ENCODE measurements at regions not wholly inside any gene's neighbourhood (a gene's known extent, or its start where the extent isn't known, plus 50 kb on each side); places are given as distances from the start of the nearest gene placed in this dataset.

DNA sequence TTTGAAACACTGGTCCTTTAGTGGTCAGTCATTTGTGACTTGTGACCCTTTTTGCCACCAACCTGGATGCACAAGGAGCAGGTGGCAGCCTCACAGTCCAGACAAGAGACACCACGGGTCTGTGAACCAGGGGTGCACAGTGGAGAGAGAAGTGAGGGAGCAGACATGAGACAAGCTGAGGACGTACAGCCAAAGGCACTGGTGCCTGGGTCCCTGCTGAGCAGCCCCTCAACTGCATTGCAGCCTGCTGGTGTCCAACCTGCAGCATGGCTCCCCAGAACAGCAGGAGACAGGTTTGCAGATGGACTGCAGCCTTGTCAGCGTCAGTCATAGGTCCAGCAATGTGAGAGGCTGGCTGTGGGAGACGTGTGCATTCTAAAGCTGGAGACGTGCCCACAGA is 124.2 kb upstream of the FSTL4 start:
- DNase-seq (ENCODE audit: low spot score) = no peak
- in situ Hi-C loops (cut with MboI; ENCODE audit: low pct_unique_long_range_greater_than_20kb, low sequenced_read_pairs, unreplicated experiment) = no loop called here
- TF ChIP-seq, protein P1, sequence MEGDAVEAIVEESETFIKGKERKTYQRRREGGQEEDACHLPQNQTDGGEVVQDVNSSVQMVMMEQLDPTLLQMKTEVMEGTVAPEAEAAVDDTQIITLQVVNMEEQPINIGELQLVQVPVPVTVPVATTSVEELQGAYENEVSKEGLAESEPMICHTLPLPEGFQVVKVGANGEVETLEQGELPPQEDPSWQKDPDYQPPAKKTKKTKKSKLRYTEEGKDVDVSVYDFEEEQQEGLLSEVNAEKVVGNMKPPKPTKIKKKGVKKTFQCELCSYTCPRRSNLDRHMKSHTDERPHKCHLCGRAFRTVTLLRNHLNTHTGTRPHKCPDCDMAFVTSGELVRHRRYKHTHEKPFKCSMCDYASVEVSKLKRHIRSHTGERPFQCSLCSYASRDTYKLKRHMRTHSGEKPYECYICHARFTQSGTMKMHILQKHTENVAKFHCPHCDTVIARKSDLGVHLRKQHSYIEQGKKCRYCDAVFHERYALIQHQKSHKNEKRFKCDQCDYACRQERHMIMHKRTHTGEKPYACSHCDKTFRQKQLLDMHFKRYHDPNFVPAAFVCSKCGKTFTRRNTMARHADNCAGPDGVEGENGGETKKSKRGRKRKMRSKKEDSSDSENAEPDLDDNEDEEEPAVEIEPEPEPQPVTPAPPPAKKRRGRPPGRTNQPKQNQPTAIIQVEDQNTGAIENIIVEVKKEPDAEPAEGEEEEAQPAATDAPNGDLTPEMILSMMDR (IDR thresholded peaks at IDR 0.05; ENCODE audit: extremely low read depth, insufficient read depth, missing control alignments) = no peak

DNA sequence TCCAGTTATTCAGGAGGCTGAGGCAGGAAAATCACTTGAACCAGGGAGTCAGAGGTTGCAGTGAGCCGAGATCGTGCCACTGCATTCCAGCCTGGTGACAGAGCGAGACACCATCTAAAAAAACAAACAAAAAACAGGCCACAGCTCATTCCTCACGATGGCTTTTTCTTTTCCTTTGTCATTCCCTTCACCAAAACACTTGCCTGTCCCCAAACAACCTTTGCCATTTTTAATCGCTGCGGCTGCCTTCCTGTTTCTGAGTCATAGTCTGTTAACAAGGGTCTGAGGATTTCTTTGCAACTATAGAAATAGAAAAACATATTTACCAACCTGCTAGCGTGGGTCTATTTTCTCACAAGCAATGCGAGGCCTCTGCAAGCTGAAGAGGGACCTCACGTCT is 123.0 kb upstream of the FSTL4 start:
- in situ Hi-C loops (cut with MboI; ENCODE audit: low pct_unique_long_range_greater_than_20kb, low sequenced_read_pairs, unreplicated experiment) = no loop called here
- TF ChIP-seq, protein P1 (IDR thresholded peaks at IDR 0.05; ENCODE audit: extremely low read depth, insufficient read depth, missing control alignments) = no peak
- DNase-seq (ENCODE audit: low spot score) = no peak

DNA sequence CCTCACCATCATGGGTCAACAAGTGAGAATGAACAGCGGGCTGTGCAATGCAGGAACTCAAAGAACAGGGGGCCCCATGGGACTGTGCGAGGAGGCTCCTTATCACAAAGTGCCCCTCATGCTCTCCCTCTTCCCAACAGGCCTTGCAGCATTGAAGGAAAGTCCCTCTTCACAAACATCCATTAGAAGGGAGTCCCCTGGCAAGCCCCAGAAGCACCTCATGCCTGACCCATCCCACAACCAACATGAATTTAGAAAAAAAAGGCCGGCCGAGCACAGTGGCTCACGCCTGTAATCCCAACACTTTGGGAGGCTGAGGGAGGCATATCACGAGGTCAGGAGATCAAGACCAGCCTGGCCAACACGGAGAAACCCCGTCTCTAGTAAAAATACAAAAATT is 122.6 kb upstream of the FSTL4 start:
- in situ Hi-C loops (cut with MboI; ENCODE audit: low pct_unique_long_range_greater_than_20kb, low sequenced_read_pairs, unreplicated experiment) = no loop called here
- TF ChIP-seq, protein P1 (IDR thresholded peaks at IDR 0.05; ENCODE audit: extremely low read depth, insufficient read depth, missing control alignments) = no peak
- no peak for DNase-seq (ENCODE audit: low spot score)

DNA sequence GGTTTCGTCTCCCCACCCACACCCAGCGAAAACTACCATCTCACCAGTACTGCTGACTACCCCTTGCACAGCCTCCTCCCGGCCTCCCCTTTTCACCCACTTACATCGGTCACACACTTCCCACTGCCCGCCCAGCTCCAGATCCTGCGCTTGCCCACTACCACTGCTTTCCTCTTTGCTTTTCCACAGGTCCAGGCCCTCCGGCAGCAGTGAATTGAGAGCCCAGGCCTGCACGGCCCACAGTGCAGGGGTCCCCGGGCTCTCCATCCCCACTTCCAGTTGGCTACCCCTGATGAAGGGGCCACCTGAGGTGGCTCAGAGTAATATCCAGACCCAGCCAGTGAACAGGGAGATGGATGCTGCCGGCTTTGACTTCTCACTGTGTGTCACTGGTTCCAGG is 120.2 kb upstream of the FSTL4 start:
- in situ Hi-C loops (cut with MboI; ENCODE audit: low pct_unique_long_range_greater_than_20kb, low sequenced_read_pairs, unreplicated experiment) = no loop called here
- TF ChIP-seq, protein P1 (IDR thresholded peaks at IDR 0.05; ENCODE audit: extremely low read depth, insufficient read depth, missing control alignments) = no peak
- no peak for DNase-seq (ENCODE audit: low spot score)

DNA sequence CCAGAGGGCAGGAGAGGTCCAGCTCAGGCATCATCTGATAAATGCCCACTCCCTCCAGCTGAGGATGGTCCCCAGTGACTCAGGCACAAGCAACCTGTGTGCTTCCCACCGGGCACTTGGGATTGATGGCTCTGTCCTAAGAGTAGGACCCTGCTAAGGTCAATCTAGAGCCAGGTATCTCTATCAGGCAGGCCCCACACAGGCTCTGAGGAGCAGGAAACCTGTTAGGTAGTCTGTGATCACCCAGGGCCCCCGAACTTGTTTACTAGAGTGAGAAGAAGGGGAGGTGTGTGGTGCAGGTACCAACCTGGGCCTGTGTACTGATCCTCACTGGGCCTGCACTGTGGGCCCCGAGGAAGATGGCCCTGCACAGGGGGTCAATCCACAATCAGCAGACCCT is 119.6 kb upstream of the FSTL4 start:
- no peak for DNase-seq (ENCODE audit: low spot score)
- in situ Hi-C loops (cut with MboI; ENCODE audit: low pct_unique_long_range_greater_than_20kb, low sequenced_read_pairs, unreplicated experiment) = no loop called here
- TF ChIP-seq, protein P1 (IDR thresholded peaks at IDR 0.05; ENCODE audit: extremely low read depth, insufficient read depth, missing control alignments) = no peak

DNA sequence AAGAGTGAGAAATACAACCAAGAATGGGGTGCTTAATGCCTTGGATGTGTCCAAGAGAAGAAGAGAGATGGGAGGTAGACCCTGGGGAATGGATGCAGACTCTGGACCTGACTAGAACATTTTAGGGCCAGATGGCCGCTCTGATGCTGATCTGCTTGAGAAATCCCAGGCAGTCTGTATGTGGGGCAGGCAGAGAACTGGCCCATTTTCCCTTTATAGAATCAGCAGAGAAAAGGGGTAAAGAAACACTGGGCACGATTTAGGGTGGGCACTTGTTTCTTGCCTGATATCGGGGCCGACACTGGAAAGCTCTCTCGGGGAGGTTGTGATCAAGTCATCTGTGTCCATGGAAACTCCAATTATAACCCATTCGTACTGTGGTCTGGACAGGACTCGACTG is 118.5 kb upstream of the FSTL4 start:
- no peak for DNase-seq (ENCODE audit: low spot score)
- TF ChIP-seq, protein P1 (IDR thresholded peaks at IDR 0.05; ENCODE audit: extremely low read depth, insufficient read depth, missing control alignments) = no peak
- in situ Hi-C loops (cut with MboI; ENCODE audit: low pct_unique_long_range_greater_than_20kb, low sequenced_read_pairs, unreplicated experiment) = no loop called here

DNA sequence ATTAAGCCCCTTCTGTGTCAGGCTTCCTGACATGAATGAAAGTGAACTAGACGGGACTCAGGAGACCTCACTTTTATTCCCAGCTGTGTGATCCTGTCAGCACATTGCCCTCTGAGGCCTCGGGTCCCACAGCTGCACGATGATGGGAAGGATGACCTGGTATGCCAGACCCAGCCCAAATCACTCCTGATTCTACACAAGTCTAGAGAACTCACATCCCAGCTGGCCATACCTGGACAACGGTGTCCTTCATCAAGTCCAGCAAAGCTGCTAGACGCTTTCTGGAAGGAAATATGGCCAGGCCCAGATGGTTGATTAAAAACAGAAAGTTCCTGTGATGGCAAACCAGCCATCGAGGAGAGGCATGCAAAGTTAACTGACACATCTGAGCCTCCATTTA is 118.0 kb upstream of the FSTL4 start:
- in situ Hi-C loops (cut with MboI; ENCODE audit: low pct_unique_long_range_greater_than_20kb, low sequenced_read_pairs, unreplicated experiment) = no loop called here
- no peak for DNase-seq (ENCODE audit: low spot score)
- TF ChIP-seq, protein P1 (IDR thresholded peaks at IDR 0.05; ENCODE audit: extremely low read depth, insufficient read depth, missing control alignments) = no peak

Measured in GM13977 (cell line).